Fibroblast of skin of right quadriceps (primary cell): ENCODE measurements at regions not wholly inside any gene's neighbourhood (a gene's known extent, or its start where the extent isn't known, plus 50 kb on each side); places are given as distances from the start of the nearest gene placed in this dataset.
"Not testable (repeated sequence)": the region's sequence is repeated elsewhere in the genome, so short reads cannot be mapped to it uniquely, and the experiment has no call there.

Experiments
- DNase-seq: peaks from one replicate; pipeline ENCODE4 v3.0.0-alpha.2; 2013

- DNase-seq = no peak
Measured at GRCh38 chr4:148730082-148730640, 287.9 kb upstream of the NR3C2 start.

- no peak for DNase-seq
Measured at GRCh38 chr4:148717988-148718387, 275.8 kb upstream of the NR3C2 start.

GRCh38 chr4:148716431-148717052 lies 274.3 kb upstream of the NR3C2 start:
- DNase-seq = no peak

- DNase-seq = no peak
Measured at GRCh38 chr4:148704291-148704690, 262.1 kb upstream of the NR3C2 start.

- no peak for DNase-seq
Measured at GRCh38 chr4:148694702-148695101, 252.5 kb upstream of the NR3C2 start.

- DNase-seq = no peak
Measured at GRCh38 chr4:148693913-148694649, 251.9 kb upstream of the NR3C2 start.

- DNase-seq = no peak
Measured at GRCh38 chr4:148692242-148692641, 250.0 kb upstream of the NR3C2 start.

- DNase-seq = no peak
Measured at GRCh38 chr4:148686449-148686848, 244.2 kb upstream of the NR3C2 start.

GRCh38 chr4:148684638-148685037 lies 242.4 kb upstream of the NR3C2 start:
- DNase-seq = no peak

GRCh38 chr4:148680884-148681283 lies 238.7 kb upstream of the NR3C2 start:
- no peak for DNase-seq

- no peak for DNase-seq
Measured at GRCh38 chr4:148676344-148676743, 234.1 kb upstream of the NR3C2 start.

GRCh38 chr4:148674876-148675275 lies 232.7 kb upstream of the NR3C2 start:
- DNase-seq = no peak

- no peak for DNase-seq
Measured at GRCh38 chr4:148664636-148665035, 222.4 kb upstream of the NR3C2 start.

GRCh38 chr4:148654131-148654530 lies 211.9 kb upstream of the NR3C2 start:
- DNase-seq = no peak

GRCh38 chr4:148653681-148654080 lies 211.5 kb upstream of the NR3C2 start:
- DNase-seq = no peak

GRCh38 chr4:148651991-148652390 lies 209.8 kb upstream of the NR3C2 start:
- DNase-seq = no peak

- DNase-seq = peak; percentile 1
Measured at GRCh38 chr4:148649652-148650331, 207.6 kb upstream of the NR3C2 start.

- DNase-seq = no peak
Measured at GRCh38 chr4:148643851-148644250, 201.6 kb upstream of the NR3C2 start.

GRCh38 chr4:148642907-148643306 lies 200.7 kb upstream of the NR3C2 start:
- no peak for DNase-seq

- DNase-seq = not testable (repeated sequence)
Measured at GRCh38 chr4:148638079-148638478, 195.9 kb upstream of the NR3C2 start.

GRCh38 chr4:148637453-148637852 lies 195.2 kb upstream of the NR3C2 start:
- not testable (repeated sequence) for DNase-seq

- DNase-seq = no peak
Measured at GRCh38 chr4:148634476-148634875, 192.3 kb upstream of the NR3C2 start.

GRCh38 chr4:148633720-148634119 lies 191.5 kb upstream of the NR3C2 start:
- no peak for DNase-seq

- no peak for DNase-seq
Measured at GRCh38 chr4:148632476-148632875, 190.3 kb upstream of the NR3C2 start.
